ENCODE measurements at regions not wholly inside any gene's neighbourhood (a gene's known extent, or its start where the extent isn't known, plus 50 kb on each side); places are given as distances from the start of the nearest gene placed in this dataset.

GRCh38 chr12:91675401-91675800 is 470.2 kb downstream of the BTG1 start:
- intact Hi-C loops (cut with micrococcal nuclease; ENCODE audit: unreplicated experiment), result no loop called here
- no peak for TF ChIP-seq EZH2phosphoT487 (IDR thresholded peaks at IDR 0.05; ENCODE audit: borderline replicate concordance, low read depth, low read length)
- TF ChIP-seq, protein P1, sequence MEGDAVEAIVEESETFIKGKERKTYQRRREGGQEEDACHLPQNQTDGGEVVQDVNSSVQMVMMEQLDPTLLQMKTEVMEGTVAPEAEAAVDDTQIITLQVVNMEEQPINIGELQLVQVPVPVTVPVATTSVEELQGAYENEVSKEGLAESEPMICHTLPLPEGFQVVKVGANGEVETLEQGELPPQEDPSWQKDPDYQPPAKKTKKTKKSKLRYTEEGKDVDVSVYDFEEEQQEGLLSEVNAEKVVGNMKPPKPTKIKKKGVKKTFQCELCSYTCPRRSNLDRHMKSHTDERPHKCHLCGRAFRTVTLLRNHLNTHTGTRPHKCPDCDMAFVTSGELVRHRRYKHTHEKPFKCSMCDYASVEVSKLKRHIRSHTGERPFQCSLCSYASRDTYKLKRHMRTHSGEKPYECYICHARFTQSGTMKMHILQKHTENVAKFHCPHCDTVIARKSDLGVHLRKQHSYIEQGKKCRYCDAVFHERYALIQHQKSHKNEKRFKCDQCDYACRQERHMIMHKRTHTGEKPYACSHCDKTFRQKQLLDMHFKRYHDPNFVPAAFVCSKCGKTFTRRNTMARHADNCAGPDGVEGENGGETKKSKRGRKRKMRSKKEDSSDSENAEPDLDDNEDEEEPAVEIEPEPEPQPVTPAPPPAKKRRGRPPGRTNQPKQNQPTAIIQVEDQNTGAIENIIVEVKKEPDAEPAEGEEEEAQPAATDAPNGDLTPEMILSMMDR (conservative IDR thresholded peaks at IDR 0.05; ENCODE audit: low read length), result no peak
- CTCF ChIA-PET (ENCODE audit: unreplicated experiment), result no interaction called here

DNA sequence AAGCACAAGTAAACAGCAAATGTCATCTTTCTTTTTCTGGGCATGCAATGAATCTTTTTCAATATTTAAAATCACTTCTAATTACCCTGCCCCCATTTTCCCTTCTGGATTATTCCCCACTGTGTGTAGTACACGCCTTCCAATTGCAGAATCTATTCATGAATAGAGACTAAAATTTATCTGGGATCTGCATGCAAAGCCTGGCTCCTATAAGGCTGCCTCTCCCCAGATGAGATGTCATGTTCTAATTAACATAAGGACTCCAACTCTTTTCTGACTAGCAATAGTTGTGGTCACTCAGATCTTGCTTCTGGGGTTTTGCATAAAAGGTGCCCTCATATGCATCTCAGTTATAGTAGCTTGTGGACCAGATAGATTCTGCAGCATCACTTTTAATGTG is 473.5 kb downstream of the BTG1 start:
- H3K36me3 ChIP-seq (ENCODE audit: insufficient read depth, low read length), result no peaks in the 10 kb centered on the region
- no peak for DNase-seq (ENCODE audit: low spot score)
- no peak for TF ChIP-seq EZH2phosphoT487 (IDR thresholded peaks at IDR 0.05; ENCODE audit: borderline replicate concordance, low read depth, low read length)
- TF ChIP-seq, protein P1 (conservative IDR thresholded peaks at IDR 0.05; ENCODE audit: low read length), result no peak
- intact Hi-C loops (cut with micrococcal nuclease; ENCODE audit: unreplicated experiment), result no loop called here
- H3K4me3 ChIP-seq (ENCODE audit: low read depth, low read length, poor library complexity, severe bottlenecking), result no peak overlapping the region
- H3K9me2 ChIP-seq (ENCODE audit: insufficient read depth, low read length), result no peaks in the 10 kb centered on the region
- ChIA-PET CTCF (ENCODE audit: unreplicated experiment) (no interaction called here), POLR2A (interaction anchor here (1.2 kb wide), 1 partner anchor 10 kb away, joined by 5 read pairs; no protein-coding TSS in a partner anchor)
- no peak overlapping the region for H3K27ac ChIP-seq (ENCODE audit: low read depth, low read length, poor library complexity, severe bottlenecking)
- H3K4me1 ChIP-seq (ENCODE audit: insufficient read depth, low read length, poor library complexity, severe bottlenecking), result no peaks in the 10 kb centered on the region
- no peak overlapping the region for H2AFZ ChIP-seq (ENCODE audit: low read length)
- no peaks in the 10 kb centered on the region for H3K79me2 ChIP-seq (ENCODE audit: insufficient read depth, low read depth, low read length)
- H3K4me2 ChIP-seq (ENCODE audit: low read length), result no peak overlapping the region
- no peaks in the 10 kb centered on the region; the same call in 1 of the 2 replicates for H4K20me1 ChIP-seq (ENCODE audit: insufficient read depth, low read length)
- H3K9me3 ChIP-seq (ENCODE audit: low read length), result no peaks in the 10 kb centered on the region
- BruUV-seq (replicated peaks), result no TSS peak

More at GRCh38 chr12:91675401-91675800, 470.2 kb downstream of the BTG1 start:
- POLR2A ChIA-PET, result interaction anchor here (0.7 kb wide), 2 partner anchors 17 to 96 kb away, joined by 5 to 7 read pairs; no protein-coding TSS in a partner anchor
- H2AFZ ChIP-seq (ENCODE audit: low read length), result no peak overlapping the region
- no peak overlapping the region for H3K4me3 ChIP-seq (ENCODE audit: low read depth, low read length, poor library complexity, severe bottlenecking)
- no peaks in the 10 kb centered on the region for H3K4me1 ChIP-seq (ENCODE audit: insufficient read depth, low read length, poor library complexity, severe bottlenecking)
- DNase-seq (ENCODE audit: low spot score), result no peak
- no peaks in the 10 kb centered on the region for H3K79me2 ChIP-seq (ENCODE audit: insufficient read depth, low read depth, low read length)
- H3K4me2 ChIP-seq (ENCODE audit: low read length), result no peak overlapping the region
- no peak overlapping the region for H3K27ac ChIP-seq (ENCODE audit: low read depth, low read length, poor library complexity, severe bottlenecking)
- H4K20me1 ChIP-seq (ENCODE audit: insufficient read depth, low read length), result no peaks in the 10 kb centered on the region; the same call in 1 of the 2 replicates
- H3K9me3 ChIP-seq (ENCODE audit: low read length), result no peaks in the 10 kb centered on the region
- BruUV-seq (replicated peaks), result no TSS peak
- no peaks in the 10 kb centered on the region for H3K9me2 ChIP-seq (ENCODE audit: insufficient read depth, low read length)
- no peaks in the 10 kb centered on the region for H3K36me3 ChIP-seq (ENCODE audit: insufficient read depth, low read length)

DNA sequence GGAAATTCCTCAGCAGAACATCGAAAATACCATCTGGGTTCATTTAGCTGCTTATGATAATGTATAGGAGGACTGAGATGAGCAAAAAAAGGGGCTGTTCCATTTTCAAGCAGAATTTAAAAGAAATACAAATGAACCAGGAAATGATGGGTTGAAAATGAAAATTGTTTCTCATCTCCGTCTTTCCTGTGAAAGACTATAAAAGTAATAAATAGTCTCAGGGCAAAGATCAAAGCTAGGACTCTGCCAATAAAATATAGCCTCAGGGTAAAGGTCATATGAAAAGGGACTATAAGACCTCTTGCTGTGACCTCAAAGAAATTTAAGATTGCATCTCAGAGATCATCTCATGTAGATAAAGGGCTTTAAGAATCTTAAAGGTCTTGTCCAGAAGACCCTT is 478.0 kb downstream of the BTG1 start:
- Histone ChIP-seq H3K4me2 (ENCODE audit: low read length) (no peak overlapping the region), H3K36me3 (ENCODE audit: insufficient read depth, low read length) (no peaks in the 10 kb centered on the region), H3K79me2 (ENCODE audit: insufficient read depth, low read depth, low read length) (no peaks in the 10 kb centered on the region), H3K9me2 (ENCODE audit: insufficient read depth, low read length) (no peaks in the 10 kb centered on the region), H3K4me1 (ENCODE audit: insufficient read depth, low read length, poor library complexity, severe bottlenecking) (no peaks in the 10 kb centered on the region), H3K9me3 (ENCODE audit: low read length) (no peaks in the 10 kb centered on the region), H4K20me1 (ENCODE audit: insufficient read depth, low read length) (no peaks in the 10 kb centered on the region), H3K4me3 (ENCODE audit: low read depth, low read length, poor library complexity, severe bottlenecking) (no peak overlapping the region), H3K27ac (ENCODE audit: low read depth, low read length, poor library complexity, severe bottlenecking) (no peak overlapping the region), H2AFZ (ENCODE audit: low read length) (no peak overlapping the region)
- no peak for DNase-seq (ENCODE audit: low spot score)
- POLR2A ChIA-PET, result interaction anchor here (0.8 to 1.5 kb wide), 2 partner anchors 25 to 88 kb away, joined by 4 read pairs; no protein-coding TSS in a partner anchor
- intact Hi-C loops (cut with micrococcal nuclease; ENCODE audit: unreplicated experiment), result no loop called here
- TF ChIP-seq, protein P1 (conservative IDR thresholded peaks at IDR 0.05; ENCODE audit: low read length), result no peak
- TF ChIP-seq EZH2phosphoT487 (IDR thresholded peaks at IDR 0.05; ENCODE audit: borderline replicate concordance, low read depth, low read length), result no peak
- CTCF ChIA-PET (ENCODE audit: unreplicated experiment), result no interaction called here
- no TSS peak for BruUV-seq (replicated peaks)
